Esophagus squamous epithelium (tissue), 5 donors: ENCODE measurements at regions not wholly inside any gene's neighbourhood (a gene's known extent, or its start where the extent isn't known, plus 50 kb on each side); places are given as distances from the start of the nearest gene placed in this dataset.

Experiments used
- DNase-seq: peaks from one replicate; lab custom pipeline; 2025; lab: John Stamatoyannopoulos, UW
- H3K27ac ChIP-seq, 4 donors: fragments of 200-600 bp; sonication (generic); one replicate each; pipeline ENCODE4 v1.5.1; 2016 to 2019; ENCODE audit warnings: mild to moderate bottlenecking in 1 of 4
- H3K27me3 ChIP-seq, 4 donors: fragments of 200-600 bp; sonication (generic); 1 replicate in 3 of 4; 2 replicates in 1 of 4; pipeline versions ENCODE4 v1.5.1 to v1.6.0; 2017 to 2021; ENCODE audit warnings: antibody characterized with exemption in 1 of 4
- H3K36me3 ChIP-seq, 3 donors: fragments of 200-600 bp; sonication (generic); one replicate each; pipeline ENCODE4 v1.5.1; 2016 to 2019
- H3K4me1 ChIP-seq, 3 donors: fragments of 200-600 bp; sonication (generic); one replicate each; pipeline ENCODE4 v1.5.1; 2017 to 2019
- H3K4me3 ChIP-seq, 4 donors: fragments of 200-600 bp; sonication (generic); 1 replicate in 3 of 4; 2 replicates in 1 of 4; pipeline ENCODE4 v1.5.1; 2016 to 2019; ENCODE audit warnings: mild to moderate bottlenecking in 2 of 4, moderate library complexity in 1 of 4
- H3K9me3 ChIP-seq, 3 donors: fragments of 200-600 bp; sonication (generic); one replicate each; pipeline ENCODE4 v1.5.1; 2016 to 2019
- CTCF ChIP-seq, 6 experiments: fragments of 450-650 bp in 4 of 6; fragments of 200-600 bp in 2 of 6; sonication (generic) in 2 of 6; IDR thresholded peaks; one replicate each; pipeline ENCODE4 v1.5.1; 2016 to 2019; ENCODE audit warnings: antibody characterized with exemption in 6 of 6, mild to moderate bottlenecking in 4 of 6, moderate library complexity in 4 of 6
- POLR2A ChIP-seq, 4 donors: fragments of 450-650 bp; IDR thresholded peaks; one replicate each; pipeline ENCODE4 v1.6.1; 2017; ENCODE audit warnings: antibody characterized with exemption in 4 of 4, mild to moderate bottlenecking in 4 of 4, moderate library complexity in 3 of 4
- WGBS, 2 donors: methylation state at CpG; one replicate each; pipeline ENCODE4 v1.1.5; 2018; 5-methylcytosine and 5-hydroxymethylcytosine counted together
- intact Hi-C: fragments of 100-400 bp; cut with DNase I; formaldehyde crosslinking; loops from one replicate; pipeline ENCODE4 v1.15.0; 2022
- donor health status: DM: yes; HTN: yes; CAD: no.

- H3K4me3 ChIP-seq = no peak overlapping the region
- no peak for DNase-seq
- no peaks in the 10 kb centered on the region for H3K4me1 ChIP-seq
- H3K9me3 ChIP-seq = no peaks in the 10 kb centered on the region
- H3K27me3 ChIP-seq = no peaks in the 10 kb centered on the region
- no peaks in the 10 kb centered on the region for H3K36me3 ChIP-seq
- intact Hi-C loops = no loop called here
- WGBS, 2 donors = 56 to 81% methylated on average over 1 of the region's 1 CpG
- TF ChIP-seq CTCF (IDR thresholded peaks at IDR 0.05) (no peak), POLR2A (IDR thresholded peaks at IDR 0.05) (no peak)
- no peak overlapping the region for H3K27ac ChIP-seq
Measured at GRCh38 chr3:20400686-20401085, 214.7 kb upstream of the SGO1 start.

GRCh38 chr3:20400281-20400680, 214.3 kb upstream of the SGO1 start:
- Histone ChIP-seq H3K27me3 (no peaks in the 10 kb centered on the region), H3K4me1 (no peaks in the 10 kb centered on the region), H3K9me3 (no peaks in the 10 kb centered on the region), H3K4me3 (no peak overlapping the region), H3K27ac (no peak overlapping the region), H3K36me3 (no peaks in the 10 kb centered on the region)
- 40 to 60% methylated on average over 2 of the region's 2 CpGs for WGBS, 2 donors
- no peak for DNase-seq
- TF ChIP-seq POLR2A (IDR thresholded peaks at IDR 0.05) (no peak), CTCF (IDR thresholded peaks at IDR 0.05) (no peak)
- intact Hi-C loops = no loop called here

GRCh38 chr3:20396335-20396734, 210.3 kb upstream of the SGO1 start:
- no peak for DNase-seq
- 75% methylated on average over 1 of the region's 3 CpGs; no CpG with 5 or more reads in 1 of the 2 donors for WGBS, 2 donors
- Histone ChIP-seq H3K4me1 (no peaks in the 10 kb centered on the region), H3K36me3 (no peaks in the 10 kb centered on the region), H3K9me3 (no peaks in the 10 kb centered on the region), H3K27ac (no peak overlapping the region), H3K27me3 (no peaks in the 10 kb centered on the region), H3K4me3 (no peak overlapping the region)
- TF ChIP-seq CTCF (IDR thresholded peaks at IDR 0.05) (no peak), POLR2A (IDR thresholded peaks at IDR 0.05) (no peak)
- intact Hi-C loops = no loop called here

- TF ChIP-seq CTCF (IDR thresholded peaks at IDR 0.05) (no peak), POLR2A (IDR thresholded peaks at IDR 0.05) (no peak)
- intact Hi-C loops = no loop called here
- Histone ChIP-seq H3K36me3 (no peaks in the 10 kb centered on the region), H3K9me3 (no peaks in the 10 kb centered on the region), H3K4me1 (no peaks in the 10 kb centered on the region), H3K27ac (no peak overlapping the region), H3K27me3 (no peaks in the 10 kb centered on the region), H3K4me3 (no peak overlapping the region)
- DNase-seq = no peak
- 61 to 68% methylated on average over 3 to 4 of the region's 4 CpGs for WGBS, 2 donors
Measured at GRCh38 chr3:20395692-20396091, 209.7 kb upstream of the SGO1 start.

- WGBS, 2 donors = 38 to 69% methylated on average over 1 to 4 of the region's 4 CpGs
- Histone ChIP-seq H3K27me3 (no peaks in the 10 kb centered on the region), H3K9me3 (no peaks in the 10 kb centered on the region), H3K36me3 (no peaks in the 10 kb centered on the region), H3K27ac (no peak overlapping the region), H3K4me3 (no peak overlapping the region), H3K4me1 (no peaks in the 10 kb centered on the region)
- DNase-seq = no peak
- TF ChIP-seq POLR2A (IDR thresholded peaks at IDR 0.05) (no peak), CTCF (IDR thresholded peaks at IDR 0.05) (no peak)
- intact Hi-C loops = no loop called here
Measured at GRCh38 chr3:20394243-20394642, 208.2 kb upstream of the SGO1 start.
